Endodermal cell (in vitro differentiated cells): ENCODE measurements at regions not wholly inside any gene's neighbourhood (a gene's known extent, or its start where the extent isn't known, plus 50 kb on each side); places are given as distances from the start of the nearest gene placed in this dataset.

Experiments used
- DNase-seq: peaks from one replicate; pipeline ENCODE4 v3.0.0-alpha.2; 2017
- H3K27ac ChIP-seq: 2 replicates; pipeline ENCODE4 v1.5.1; 2013; ENCODE audit warnings: mild to moderate bottlenecking, low read depth, low read length, moderate library complexity
- H3K27me3 ChIP-seq: 2 replicates; pipeline ENCODE4 v1.6.1; 2013; ENCODE audit warnings: mild to moderate bottlenecking, low read length, moderate library complexity; ENCODE audit not compliant: insufficient read depth, control insufficient read depth, poor library complexity, severe bottlenecking
- H3K36me3 ChIP-seq: 2 replicates; pipeline ENCODE4 v1.7.0; 2013; ENCODE audit warnings: mild to moderate bottlenecking, low read length, moderate library complexity; ENCODE audit not compliant: control insufficient read depth, insufficient read depth
- H3K4me1 ChIP-seq: one replicate; pipeline ENCODE4 v1.7.0; 2013; ENCODE audit warnings: low read length; ENCODE audit not compliant: control insufficient read depth, insufficient read depth
- H3K4me3 ChIP-seq: 2 replicates; pipeline ENCODE4 v1.5.1; 2013; ENCODE audit warnings: mild to moderate bottlenecking, low read length, moderate library complexity
- H3K9ac ChIP-seq: 2 replicates; pipeline ENCODE4 v1.6.1; 2013; ENCODE audit warnings: mild to moderate bottlenecking, low read length, moderate library complexity; ENCODE audit not compliant: poor library complexity, severe bottlenecking; ENCODE audit errors: extremely low read depth
- H3K9me3 ChIP-seq: 2 replicates; pipeline ENCODE4 v1.6.1; 2013; ENCODE audit warnings: mild to moderate bottlenecking, low read length, moderate library complexity; ENCODE audit not compliant: control insufficient read depth
- H3K27ac Mint-ChIP-seq: 2 replicates; pipeline ENCODE4 v1.8.0; 2020; ENCODE audit warnings: mixed read lengths
- H3K27me3 Mint-ChIP-seq: 2 replicates; pipeline ENCODE4 v1.8.0; 2021; ENCODE audit warnings: mild to moderate bottlenecking, mixed read lengths; ENCODE audit not compliant: insufficient read depth
- H3K36me3 Mint-ChIP-seq: 2 replicates; pipeline ENCODE4 v1.8.0; 2020; ENCODE audit warnings: low read depth, mixed read lengths
- H3K4me1 Mint-ChIP-seq: 2 replicates; pipeline ENCODE4 v1.8.0; 2020; ENCODE audit warnings: mixed read lengths
- H3K4me3 Mint-ChIP-seq: 2 replicates; pipeline ENCODE4 v1.8.0; 2020; ENCODE audit warnings: mild to moderate bottlenecking, moderate library complexity, mixed read lengths
- H3K9me3 Mint-ChIP-seq: 2 replicates; pipeline ENCODE4 v1.8.0; 2020; ENCODE audit warnings: mild to moderate bottlenecking, mixed read lengths
- WGBS, 2 experiments: methylation state at CpG; one replicate each; pipeline versions ENCODE4 v1.1.5 to v1.1.7; 2013; ENCODE audit warnings: missing lambda C conversion rate in 2 of 2, mixed read lengths in 1 of 2; ENCODE audit not compliant: insufficient coverage in 1 of 2, insufficient read length in 1 of 2; 5-methylcytosine and 5-hydroxymethylcytosine counted together
- TF ChIP-seq, protein P1 (sequence below): fragments of 200-600 bp; sonication (generic); conservative IDR thresholded peaks from 2 replicates; pipeline ENCODE4 v1.5.0; 2021; ENCODE audit warnings: antibody characterized with exemption, mild to moderate bottlenecking

DNA sequence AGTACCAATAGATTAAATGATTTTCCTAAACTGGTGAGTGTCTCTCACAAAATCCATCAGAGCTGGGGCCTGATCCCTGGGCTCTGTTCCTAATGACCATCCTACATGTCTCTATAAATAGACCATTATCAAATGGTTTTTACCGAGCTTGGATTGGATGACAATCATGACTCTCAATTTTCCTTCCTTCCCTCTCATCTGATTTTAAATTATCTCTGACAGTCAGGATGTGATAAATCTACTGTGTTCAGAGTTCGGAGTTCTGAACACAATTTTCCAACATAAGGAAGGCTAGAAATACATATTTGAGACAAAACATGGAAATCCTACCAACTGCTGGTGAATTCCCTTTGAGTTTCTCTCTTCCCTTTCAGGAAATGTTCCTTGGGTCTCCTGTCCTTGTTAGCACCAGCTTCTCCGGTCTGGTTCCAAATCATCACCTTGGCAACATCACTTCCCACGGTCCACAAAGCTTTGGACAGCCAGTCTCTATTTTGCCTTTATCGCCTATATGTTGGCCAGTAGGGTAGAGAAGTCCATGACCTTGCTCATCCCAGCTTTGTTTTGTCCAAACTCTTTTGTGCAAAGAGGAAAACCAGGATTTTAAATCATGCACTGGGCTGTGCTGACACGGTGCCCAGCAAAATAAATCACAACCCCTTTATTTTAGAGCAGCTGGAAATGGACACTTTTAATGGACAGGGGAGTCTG, 139.6 kb upstream of the ITGA6 start:
- Histone ChIP-seq H3K9me3 (no peaks in the 10 kb centered on the region), H3K4me1 (peaks cover 4% of the 10 kb centered on the region), H3K27me3 (no peaks in the 10 kb centered on the region), H3K9ac (no peak overlapping the region), H3K4me3 (no peak overlapping the region), H3K36me3 (no peaks in the 10 kb centered on the region), H3K27ac (no peak overlapping the region)
- Mint-ChIP-seq H3K4me1 (peaks cover 23% of the 10 kb centered on the region), H3K9me3 (peaks cover 4% of the 10 kb centered on the region), H3K36me3 (no peaks in the 10 kb centered on the region), H3K27me3 (peaks cover 6% of the 10 kb centered on the region), H3K4me3 (no peak overlapping the region), H3K27ac (no peak overlapping the region)
- WGBS, 2 experiments, result 67 to 93% methylated on average over 3 to 6 of the region's 6 CpGs
- no peak for DNase-seq
- TF ChIP-seq, protein P1, sequence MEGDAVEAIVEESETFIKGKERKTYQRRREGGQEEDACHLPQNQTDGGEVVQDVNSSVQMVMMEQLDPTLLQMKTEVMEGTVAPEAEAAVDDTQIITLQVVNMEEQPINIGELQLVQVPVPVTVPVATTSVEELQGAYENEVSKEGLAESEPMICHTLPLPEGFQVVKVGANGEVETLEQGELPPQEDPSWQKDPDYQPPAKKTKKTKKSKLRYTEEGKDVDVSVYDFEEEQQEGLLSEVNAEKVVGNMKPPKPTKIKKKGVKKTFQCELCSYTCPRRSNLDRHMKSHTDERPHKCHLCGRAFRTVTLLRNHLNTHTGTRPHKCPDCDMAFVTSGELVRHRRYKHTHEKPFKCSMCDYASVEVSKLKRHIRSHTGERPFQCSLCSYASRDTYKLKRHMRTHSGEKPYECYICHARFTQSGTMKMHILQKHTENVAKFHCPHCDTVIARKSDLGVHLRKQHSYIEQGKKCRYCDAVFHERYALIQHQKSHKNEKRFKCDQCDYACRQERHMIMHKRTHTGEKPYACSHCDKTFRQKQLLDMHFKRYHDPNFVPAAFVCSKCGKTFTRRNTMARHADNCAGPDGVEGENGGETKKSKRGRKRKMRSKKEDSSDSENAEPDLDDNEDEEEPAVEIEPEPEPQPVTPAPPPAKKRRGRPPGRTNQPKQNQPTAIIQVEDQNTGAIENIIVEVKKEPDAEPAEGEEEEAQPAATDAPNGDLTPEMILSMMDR, result no peak

- Mint-ChIP-seq H3K4me1 (peaks cover 19% of the 10 kb centered on the region), H3K9me3 (peaks cover 4% of the 10 kb centered on the region), H3K27ac (no peak overlapping the region), H3K36me3 (no peaks in the 10 kb centered on the region), H3K4me3 (no peak overlapping the region), H3K27me3 (peaks cover 9% of the 10 kb centered on the region)
- DNase-seq, result peak; percentile 16
- no peaks in the 10 kb centered on the region for H3K36me3 ChIP-seq
- H3K9me3 ChIP-seq, result no peaks in the 10 kb centered on the region
- TF ChIP-seq, protein P1, result no peak
- no peak overlapping the region for H3K4me3 ChIP-seq
- WGBS, 2 experiments, result 74% methylated on average over 1 of the region's 1 CpG; no CpG with 5 or more reads in 1 of the 2 experiments
- no peak overlapping the region for H3K9ac ChIP-seq
- H3K27me3 ChIP-seq, result no peaks in the 10 kb centered on the region
- peaks cover 4% of the 10 kb centered on the region for H3K4me1 ChIP-seq
- H3K27ac ChIP-seq, result no peak overlapping the region
Observed at GRCh38 chr2:172288603-172289002, 138.8 kb upstream of the ITGA6 start.

GRCh38 chr2:172293952-172294351, 133.4 kb upstream of the ITGA6 start:
- H3K4me3 ChIP-seq, result no peak overlapping the region
- H3K36me3 ChIP-seq, result no peaks in the 10 kb centered on the region
- TF ChIP-seq, protein P1, result no peak
- H3K9me3 Mint-ChIP-seq, result peaks cover 4% of the 10 kb centered on the region
- H3K27me3 ChIP-seq, result no peaks in the 10 kb centered on the region
- no peaks in the 10 kb centered on the region for H3K36me3 Mint-ChIP-seq
- no peaks in the 10 kb centered on the region for H3K9me3 ChIP-seq
- peaks cover 26% of the 10 kb centered on the region for H3K27me3 Mint-ChIP-seq
- WGBS, 2 experiments, result 93 to 95% methylated on average over 4 to 6 of the region's 6 CpGs
- H3K27ac ChIP-seq, result no peak overlapping the region
- no peak overlapping the region for H3K27ac Mint-ChIP-seq
- no peak for DNase-seq
- H3K4me1 Mint-ChIP-seq, result peaks cover 30% of the 10 kb centered on the region
- no peak overlapping the region for H3K4me3 Mint-ChIP-seq
- no peak overlapping the region for H3K9ac ChIP-seq
- H3K4me1 ChIP-seq, result peaks cover 8% of the 10 kb centered on the region
